ENCODE measurements at regions not wholly inside any gene's neighbourhood (a gene's known extent, or its start where the extent isn't known, plus 50 kb on each side); places are given as distances from the start of the nearest gene placed in this dataset.

DNA sequence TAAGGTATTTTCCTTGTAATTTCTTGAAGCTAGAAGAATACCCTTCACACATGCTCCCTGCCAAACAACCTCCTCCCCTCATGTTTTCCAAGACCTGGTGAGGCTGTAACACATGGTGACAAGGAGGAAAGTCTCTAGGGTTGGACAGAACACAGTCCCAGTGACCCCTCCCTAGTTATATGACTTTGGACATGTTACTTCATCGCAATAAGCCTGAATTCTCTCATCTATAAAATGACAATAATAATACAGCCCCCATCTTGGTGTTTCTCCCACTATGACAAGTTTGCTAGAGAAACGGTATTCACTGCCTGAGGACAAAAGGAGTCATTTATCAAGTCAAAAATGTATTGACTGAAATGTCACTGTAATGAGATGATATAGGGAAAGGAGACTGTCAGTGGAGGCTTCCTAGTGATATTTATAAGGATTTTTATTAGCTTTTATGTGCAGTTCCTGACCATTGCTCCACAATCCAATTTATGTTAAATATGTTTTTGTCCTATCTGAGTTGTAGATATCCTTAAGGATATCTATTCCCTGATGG, 464.4 kb downstream of the SUCLG1 start:
- TF ChIP-seq, protein P1, sequence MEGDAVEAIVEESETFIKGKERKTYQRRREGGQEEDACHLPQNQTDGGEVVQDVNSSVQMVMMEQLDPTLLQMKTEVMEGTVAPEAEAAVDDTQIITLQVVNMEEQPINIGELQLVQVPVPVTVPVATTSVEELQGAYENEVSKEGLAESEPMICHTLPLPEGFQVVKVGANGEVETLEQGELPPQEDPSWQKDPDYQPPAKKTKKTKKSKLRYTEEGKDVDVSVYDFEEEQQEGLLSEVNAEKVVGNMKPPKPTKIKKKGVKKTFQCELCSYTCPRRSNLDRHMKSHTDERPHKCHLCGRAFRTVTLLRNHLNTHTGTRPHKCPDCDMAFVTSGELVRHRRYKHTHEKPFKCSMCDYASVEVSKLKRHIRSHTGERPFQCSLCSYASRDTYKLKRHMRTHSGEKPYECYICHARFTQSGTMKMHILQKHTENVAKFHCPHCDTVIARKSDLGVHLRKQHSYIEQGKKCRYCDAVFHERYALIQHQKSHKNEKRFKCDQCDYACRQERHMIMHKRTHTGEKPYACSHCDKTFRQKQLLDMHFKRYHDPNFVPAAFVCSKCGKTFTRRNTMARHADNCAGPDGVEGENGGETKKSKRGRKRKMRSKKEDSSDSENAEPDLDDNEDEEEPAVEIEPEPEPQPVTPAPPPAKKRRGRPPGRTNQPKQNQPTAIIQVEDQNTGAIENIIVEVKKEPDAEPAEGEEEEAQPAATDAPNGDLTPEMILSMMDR (conservative IDR thresholded peaks at IDR 0.05; ENCODE audit: low read length) = no peak
- TF ChIP-seq EZH2phosphoT487 (IDR thresholded peaks at IDR 0.05; ENCODE audit: borderline replicate concordance) = no peak

All from Loucy (cell line).